Body of pancreas (tissue), 4 donors: ENCODE measurements at regions not wholly inside any gene's neighbourhood (a gene's known extent, or its start where the extent isn't known, plus 50 kb on each side); places are given as distances from the start of the nearest gene placed in this dataset.

ENCODE experiments used
- ATAC-seq: fragments of 150-250 bp; one replicate; pipeline ENCODE4 v1.9.1; 2016
- DNase-seq, 4 donors: peaks; one replicate each; pipeline ENCODE4 v3.0.0-alpha.2; 2019
- H3K27ac ChIP-seq, 4 donors: fragments of 200-600 bp; sonication (generic); 1 replicate in 3 of 4; 2 replicates in 1 of 4; pipeline versions ENCODE4 v1.5.1 to v1.6.1; 2016 to 2019; ENCODE audit warnings: mild to moderate bottlenecking in 1 of 4, mixed read lengths in 1 of 4, moderate library complexity in 1 of 4
- H3K27me3 ChIP-seq, 2 donors: fragments of 200-600 bp; sonication (generic); one replicate each; pipeline ENCODE4 v1.6.0; 2016; ENCODE audit warnings: mild to moderate bottlenecking in 1 of 2
- H3K36me3 ChIP-seq, 2 donors: fragments of 200-600 bp; sonication (generic); replicated peaks in 1 of 2; 2 replicates each; pipeline ENCODE4 v1.5.1; 2016; ENCODE audit warnings: low read depth in 2 of 2; ENCODE audit not compliant: insufficient read depth in 1 of 2
- H3K4me1 ChIP-seq: fragments of 200-600 bp; sonication (generic); one replicate; pipeline ENCODE4 v1.6.0; 2016
- H3K4me3 ChIP-seq, 2 donors: fragments of 200-600 bp; sonication (generic); 1 replicate in 1 of 2; 2 replicates in 1 of 2; pipeline ENCODE4 v1.5.1; 2016 to 2019
- H3K9me3 ChIP-seq, 3 donors: fragments of 200-600 bp; sonication (generic); 1 replicate in 2 of 3; 2 replicates in 1 of 3; pipeline ENCODE4 v1.5.1; 2016
- POLR2A ChIP-seq, 3 donors: fragments of 450-650 bp; IDR thresholded peaks; one replicate each; pipeline ENCODE4 v1.6.1; 2016; ENCODE audit warnings: antibody characterized with exemption in 3 of 3, mild to moderate bottlenecking in 2 of 3
- WGBS, 2 donors: methylation state at CpG; one replicate each; pipeline ENCODE4 v1.1.5; 2017; 5-methylcytosine and 5-hydroxymethylcytosine counted together
- intact Hi-C: fragments of 100-400 bp; cut with DNase I; formaldehyde crosslinking; loops from one replicate; pipeline ENCODE4 v1.15.1; 2023
- TF ChIP-seq, protein P1 (sequence below), 7 experiments: fragments of 450-650 bp in 4 of 7; fragments of 200-600 bp in 3 of 7; sonication (generic) in 3 of 7; IDR thresholded peaks; one replicate each; pipeline ENCODE4 v1.5.1; 2016 to 2019; ENCODE audit warnings: antibody characterized with exemption in 7 of 7

DNA sequence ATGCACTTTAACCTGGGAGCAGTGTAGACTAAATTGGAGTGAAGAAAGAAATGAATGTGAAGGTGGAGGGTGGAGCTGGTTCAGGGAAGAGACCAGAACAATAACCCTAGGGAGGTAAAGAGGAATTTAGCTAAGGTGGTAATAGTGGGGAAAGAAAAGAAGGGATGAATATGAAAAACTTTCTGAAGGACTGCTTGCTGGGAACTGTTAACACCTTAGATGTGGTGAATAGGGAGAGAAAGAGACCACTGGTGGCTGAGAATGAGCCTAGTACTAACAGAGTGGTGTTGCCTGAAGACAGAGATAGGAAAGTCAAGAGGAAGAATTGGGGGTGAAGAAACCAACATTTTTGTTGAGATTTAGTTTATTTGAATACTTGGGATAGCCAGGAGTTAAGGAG, 78.4 kb upstream of the HS3ST5 start:
- no peak for DNase-seq
- H3K36me3 ChIP-seq: no peaks in the 10 kb centered on the region
- H3K27ac ChIP-seq: no peak overlapping the region
- no peak for ATAC-seq
- H3K9me3 ChIP-seq: no peaks in the 10 kb centered on the region
- TF ChIP-seq POLR2A (IDR thresholded peaks at IDR 0.05): no peak
- TF ChIP-seq, protein P1, sequence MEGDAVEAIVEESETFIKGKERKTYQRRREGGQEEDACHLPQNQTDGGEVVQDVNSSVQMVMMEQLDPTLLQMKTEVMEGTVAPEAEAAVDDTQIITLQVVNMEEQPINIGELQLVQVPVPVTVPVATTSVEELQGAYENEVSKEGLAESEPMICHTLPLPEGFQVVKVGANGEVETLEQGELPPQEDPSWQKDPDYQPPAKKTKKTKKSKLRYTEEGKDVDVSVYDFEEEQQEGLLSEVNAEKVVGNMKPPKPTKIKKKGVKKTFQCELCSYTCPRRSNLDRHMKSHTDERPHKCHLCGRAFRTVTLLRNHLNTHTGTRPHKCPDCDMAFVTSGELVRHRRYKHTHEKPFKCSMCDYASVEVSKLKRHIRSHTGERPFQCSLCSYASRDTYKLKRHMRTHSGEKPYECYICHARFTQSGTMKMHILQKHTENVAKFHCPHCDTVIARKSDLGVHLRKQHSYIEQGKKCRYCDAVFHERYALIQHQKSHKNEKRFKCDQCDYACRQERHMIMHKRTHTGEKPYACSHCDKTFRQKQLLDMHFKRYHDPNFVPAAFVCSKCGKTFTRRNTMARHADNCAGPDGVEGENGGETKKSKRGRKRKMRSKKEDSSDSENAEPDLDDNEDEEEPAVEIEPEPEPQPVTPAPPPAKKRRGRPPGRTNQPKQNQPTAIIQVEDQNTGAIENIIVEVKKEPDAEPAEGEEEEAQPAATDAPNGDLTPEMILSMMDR (IDR thresholded peaks at IDR 0.05): no peak
- intact Hi-C loops: no loop called here
- no peaks in the 10 kb centered on the region for H3K4me1 ChIP-seq
- no peak overlapping the region for H3K4me3 ChIP-seq
- H3K27me3 ChIP-seq: no peaks in the 10 kb centered on the region

DNA sequence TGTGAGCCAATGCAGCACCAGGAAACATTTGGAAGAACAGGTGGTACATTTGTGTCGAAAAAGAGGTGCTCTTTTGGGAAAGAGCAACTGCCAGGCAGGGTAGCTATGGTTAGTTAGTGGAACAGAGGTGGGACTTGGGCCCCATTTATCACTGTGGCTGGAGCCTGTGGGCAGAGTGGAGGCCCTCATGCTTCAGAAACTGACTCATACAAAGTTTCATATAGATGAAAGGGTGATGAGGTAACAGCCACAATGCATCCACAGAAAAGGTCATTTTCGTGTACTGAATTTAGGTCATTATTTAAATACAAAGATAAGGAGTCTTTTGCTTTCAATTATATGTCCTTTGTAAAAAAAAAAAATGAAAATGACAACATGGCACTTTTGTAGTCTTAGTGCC, 76.4 kb upstream of the HS3ST5 start:
- intact Hi-C loops: no loop called here
- no peak for TF ChIP-seq POLR2A (IDR thresholded peaks at IDR 0.05)
- TF ChIP-seq, protein P1 (IDR thresholded peaks at IDR 0.05): no peak
- Histone ChIP-seq H3K4me3 (no peak overlapping the region), H3K4me1 (no peaks in the 10 kb centered on the region), H3K27ac (no peak overlapping the region), H3K36me3 (no peaks in the 10 kb centered on the region), H3K27me3 (no peaks in the 10 kb centered on the region), H3K9me3 (no peaks in the 10 kb centered on the region)
- no peak for DNase-seq
- ATAC-seq: no peak
- 39 to 42% methylated on average over 2 of the region's 2 CpGs for WGBS, 2 donors

DNA sequence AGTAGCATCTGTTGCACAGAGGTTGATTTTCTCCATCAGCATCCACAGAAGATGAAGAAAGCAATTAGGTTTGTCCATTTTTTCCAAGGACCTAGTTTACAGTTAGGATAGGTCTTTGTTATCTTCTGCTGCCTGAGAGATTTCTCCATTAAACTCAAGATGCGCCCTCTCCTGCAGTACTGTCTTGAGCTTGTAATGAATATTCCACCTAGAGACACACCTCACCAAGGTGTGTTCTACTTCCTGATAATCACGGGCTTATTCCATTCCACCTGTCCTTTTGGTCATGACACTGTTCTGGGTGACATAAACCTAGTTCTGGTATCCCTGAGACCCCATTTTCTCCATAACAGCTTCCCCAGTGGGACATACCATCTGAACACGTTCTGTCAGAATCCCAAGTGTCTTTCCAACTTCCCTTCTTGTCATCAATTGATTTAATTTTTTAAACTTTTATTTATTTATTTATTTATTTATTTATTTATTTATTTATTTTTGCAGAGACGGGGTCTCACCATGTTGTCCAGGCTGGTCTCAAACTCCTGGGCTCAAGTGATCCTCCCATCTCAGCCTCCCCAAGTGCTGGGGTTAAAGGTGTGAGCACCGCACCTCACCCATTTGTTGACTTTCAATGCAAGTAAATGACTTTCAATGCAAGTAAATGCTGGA, 75.6 kb upstream of the HS3ST5 start:
- WGBS, 2 donors: 76 to 81% methylated on average over 5 of the region's 5 CpGs
- no peak overlapping the region for H3K27ac ChIP-seq
- H3K4me1 ChIP-seq: no peaks in the 10 kb centered on the region
- ATAC-seq (no peak), DNase-seq (no peak)
- H3K9me3 ChIP-seq: no peaks in the 10 kb centered on the region
- no peaks in the 10 kb centered on the region for H3K27me3 ChIP-seq
- TF ChIP-seq, protein P1 (IDR thresholded peaks at IDR 0.05): no peak
- no peak for TF ChIP-seq POLR2A (IDR thresholded peaks at IDR 0.05)
- no peak overlapping the region for H3K4me3 ChIP-seq
- intact Hi-C loops: no loop called here
- no peaks in the 10 kb centered on the region for H3K36me3 ChIP-seq

DNA sequence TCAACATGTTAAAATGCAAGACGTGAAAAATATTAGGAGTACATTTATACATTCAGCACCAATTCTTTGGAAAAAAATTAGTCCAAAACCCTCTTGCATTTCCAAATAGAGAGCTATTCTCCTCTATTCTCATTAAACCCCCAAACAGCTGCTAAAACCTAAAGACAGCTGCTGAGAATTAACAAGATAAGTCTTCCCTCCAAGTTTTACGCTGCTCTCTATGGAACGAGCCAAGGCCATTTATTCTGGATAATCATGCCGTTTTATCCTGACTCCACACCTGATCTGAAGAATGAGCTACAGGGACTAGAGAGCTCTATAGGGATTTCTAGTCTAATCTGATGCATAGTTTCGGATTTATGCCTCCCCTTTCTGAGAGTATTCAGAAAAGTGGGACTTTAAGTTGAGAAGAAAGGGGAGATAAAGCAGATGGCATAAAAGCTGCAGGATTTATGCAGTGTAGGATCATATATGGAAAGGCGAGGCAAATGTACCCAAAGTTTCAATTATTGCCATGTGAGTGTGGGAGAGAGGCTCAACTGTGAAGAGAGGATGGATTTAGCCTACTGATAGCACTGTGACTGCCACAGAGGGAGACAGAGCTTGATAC, 64.7 kb upstream of the HS3ST5 start:
- DNase-seq (no peak), ATAC-seq (no peak)
- TF ChIP-seq, protein P1 (IDR thresholded peaks at IDR 0.05): no peak
- TF ChIP-seq POLR2A (IDR thresholded peaks at IDR 0.05): no peak
- Histone ChIP-seq H3K36me3 (no peaks in the 10 kb centered on the region), H3K9me3 (no peaks in the 10 kb centered on the region), H3K4me3 (no peak overlapping the region), H3K27me3 (no peaks in the 10 kb centered on the region), H3K27ac (no peak overlapping the region), H3K4me1 (no peaks in the 10 kb centered on the region)
- 67 to 78% methylated on average over 6 of the region's 6 CpGs for WGBS, 2 donors
- intact Hi-C loops: no loop called here
